LHCN-M2 (cell line): ENCODE measurements at regions not wholly inside any gene's neighbourhood (a gene's known extent, or its start where the extent isn't known, plus 50 kb on each side); places are given as distances from the start of the nearest gene placed in this dataset.

Source experiments
- DNase-seq: peaks from one replicate; pipeline ENCODE4 v3.0.0-alpha.2; 2012; ENCODE audit warnings: low read depth

GRCh38 chr2:236795861-236796219, 226.2 kb downstream of the ACKR3 start:
- DNase-seq = no peak

GRCh38 chr2:236796236-236796635, 226.6 kb downstream of the ACKR3 start:
- no peak for DNase-seq

- no peak for DNase-seq
These were observed 227.8 kb downstream of the ACKR3 start for GRCh38 chr2:236797411-236797810.

- DNase-seq = no peak
These were observed 228.9 kb downstream of the ACKR3 start for GRCh38 chr2:236798491-236798890.

- DNase-seq = no peak
These were observed 229.9 kb downstream of the ACKR3 start for GRCh38 chr2:236799391-236800026.

- DNase-seq = no peak
These were observed 233.2 kb downstream of the ACKR3 start for GRCh38 chr2:236802862-236803261.

- no peak for DNase-seq
These were observed 234.0 kb downstream of the ACKR3 start for GRCh38 chr2:236803621-236804020.

GRCh38 chr2:236805800-236806531, 236.3 kb downstream of the ACKR3 start:
- DNase-seq = no peak

- no peak for DNase-seq
These were observed 240.1 kb downstream of the ACKR3 start for GRCh38 chr2:236809716-236810115.

- DNase-seq = no peak
These were observed 241.5 kb downstream of the ACKR3 start for GRCh38 chr2:236811062-236811656.

- no peak for DNase-seq
These were observed 244.1 kb downstream of the ACKR3 start for GRCh38 chr2:236813766-236814165.

GRCh38 chr2:236814593-236814992, 245.0 kb downstream of the ACKR3 start:
- no peak for DNase-seq

GRCh38 chr2:236815746-236816145, 246.1 kb downstream of the ACKR3 start:
- DNase-seq = no peak

- DNase-seq = no peak
These were observed 246.9 kb downstream of the ACKR3 start for GRCh38 chr2:236816197-236817170.

- no peak for DNase-seq
These were observed 248.8 kb downstream of the ACKR3 start for GRCh38 chr2:236818281-236819045.

GRCh38 chr2:236819275-236820002, 249.8 kb downstream of the ACKR3 start:
- DNase-seq = no peak

- DNase-seq = no peak
These were observed 251.2 kb downstream of the ACKR3 start for GRCh38 chr2:236820763-236821344.

GRCh38 chr2:236823041-236823629, 253.5 kb downstream of the ACKR3 start:
- DNase-seq = no peak

GRCh38 chr2:236823963-236824362, 254.3 kb downstream of the ACKR3 start:
- no peak for DNase-seq

- no peak for DNase-seq
These were observed 255.2 kb downstream of the ACKR3 start for GRCh38 chr2:236824836-236825235.
